HEK293 (cell line): ENCODE measurements at regions not wholly inside any gene's neighbourhood (a gene's known extent, or its start where the extent isn't known, plus 50 kb on each side); places are given as distances from the start of the nearest gene placed in this dataset.

Source experiments
- CTCF ChIA-PET: fragments of 350-600 bp; formaldehyde crosslinking; extraction: SDS; loops from one replicate; lab custom pipeline; 2021; ENCODE audit warnings: antibody characterized with exemption; lab: Yijun Ruan, JAX
- POLR2A ChIA-PET: fragments of 300-600 bp; formaldehyde crosslinking; extraction: SDS; loops from one replicate; lab custom pipeline; 2020; ENCODE audit warnings: antibody characterized with exemption, inconsistent platforms; lab: Yijun Ruan, JAX
- H3K27ac ChIP-seq: fragments of 200-500 bp; sonication (Bioruptor generic); 2 replicates; pipeline ENCODE4 v1.5.1; 2014; ENCODE audit warnings: low read depth, low read length, control low read depth, inconsistent platforms; ENCODE audit errors: extremely low read depth
- H3K36me3 ChIP-seq, 2 experiments: fragments of 200-500 bp in 1 of 2; sonication (Bioruptor generic) in 1 of 2; 1 replicate in 1 of 2; 2 replicates in 1 of 2; pipeline ENCODE4 v1.5.1; 2014 to 2017; ENCODE audit warnings: inconsistent platforms in 2 of 2, low read length in 2 of 2; ENCODE audit not compliant: control insufficient read depth in 2 of 2, insufficient read depth in 1 of 2
- H3K4me1 ChIP-seq: fragments of 200-500 bp; sonication (Bioruptor generic); 2 replicates; pipeline ENCODE4 v1.5.1; 2014; ENCODE audit warnings: mild to moderate bottlenecking, low read length, inconsistent platforms; ENCODE audit not compliant: control insufficient read depth, insufficient read depth
- H3K4me3 ChIP-seq: 2 replicates; pipeline ENCODE4 v1.5.1; 2011; ENCODE audit warnings: low read depth, mild to moderate bottlenecking, control low read depth, low read length, moderate library complexity
- H3K9me3 ChIP-seq: fragments of 200-500 bp; sonication (Bioruptor generic); 2 replicates; pipeline ENCODE4 v1.5.1; 2014; ENCODE audit warnings: low read depth, low read length, inconsistent platforms; ENCODE audit not compliant: control insufficient read depth, insufficient read depth
- PRDM1 ChIP-seq: fragments of 450-650 bp; formaldehyde crosslinking; IDR thresholded peaks from 2 replicates; pipeline ENCODE4; 2016; ENCODE audit warnings: missing biosample characterization, missing genetic modification characterization
- PRDM4 ChIP-seq: fragments of 450-650 bp; formaldehyde crosslinking; IDR thresholded peaks from 2 replicates; pipeline ENCODE4 v1.5.1; 2017; ENCODE audit warnings: missing biosample characterization, missing genetic modification characterization
- REST ChIP-seq: fragments of 450-650 bp; formaldehyde crosslinking; IDR thresholded peaks from 2 replicates; pipeline ENCODE4 v1.5.1; 2016; ENCODE audit warnings: missing biosample characterization, missing genetic modification characterization
- SCRT2 ChIP-seq: fragments of 450-650 bp; formaldehyde crosslinking; IDR thresholded peaks from 2 replicates; pipeline ENCODE4 v1.5.1; 2016; ENCODE audit warnings: missing biosample characterization, missing genetic modification characterization
- SETDB1 ChIP-seq: IDR thresholded peaks from one replicate; pipeline ENCODE4 v1.6.1; 2017; ENCODE audit warnings: mild to moderate bottlenecking, low read length, moderate library complexity, mixed read lengths; ENCODE audit not compliant: insufficient read length
- YY2 ChIP-seq: fragments of 450-650 bp; formaldehyde crosslinking; IDR thresholded peaks from 2 replicates; pipeline ENCODE4 v1.5.1; 2016; ENCODE audit warnings: missing biosample characterization, missing genetic modification characterization
- ZBTB1 ChIP-seq: fragments of 450-650 bp; formaldehyde crosslinking; IDR thresholded peaks from 2 replicates; pipeline ENCODE4 v1.5.1; 2016; ENCODE audit warnings: missing biosample characterization, missing genetic modification characterization
- ZBTB48 ChIP-seq: fragments of 450-650 bp; formaldehyde crosslinking; IDR thresholded peaks from 2 replicates; pipeline ENCODE4 v1.5.1; 2016; ENCODE audit warnings: missing biosample characterization, missing genetic modification characterization
- ZBTB7A ChIP-seq: fragments of 450-650 bp; formaldehyde crosslinking; IDR thresholded peaks from 2 replicates; pipeline ENCODE4 v1.5.1; 2016; ENCODE audit warnings: low read depth, missing biosample characterization, missing genetic modification characterization
- ZNF132 ChIP-seq: fragments of 450-650 bp; formaldehyde crosslinking; IDR thresholded peaks from 2 replicates; pipeline ENCODE4 v1.5.1; 2017; ENCODE audit warnings: missing biosample characterization, missing genetic modification characterization, borderline replicate concordance
- ZNF155 ChIP-seq: fragments of 450-650 bp; formaldehyde crosslinking; IDR thresholded peaks from 2 replicates; pipeline ENCODE4 v1.5.1; 2016; ENCODE audit warnings: missing biosample characterization, missing genetic modification characterization
- ZNF184 ChIP-seq: fragments of 450-650 bp; IDR thresholded peaks from 2 replicates; pipeline ENCODE4 v1.5.1; 2018; ENCODE audit warnings: missing biosample characterization, mild to moderate bottlenecking, missing genetic modification characterization
- ZNF248 ChIP-seq: fragments of 450-650 bp; formaldehyde crosslinking; IDR thresholded peaks from 2 replicates; pipeline ENCODE4 v1.5.1; 2017; ENCODE audit warnings: missing biosample characterization, missing genetic modification characterization
- ZNF341 ChIP-seq: fragments of 450-650 bp; formaldehyde crosslinking; IDR thresholded peaks from 2 replicates; pipeline ENCODE4; 2016; ENCODE audit warnings: low read depth, missing biosample characterization, missing genetic modification characterization
- ZNF362 ChIP-seq: fragments of 450-650 bp; formaldehyde crosslinking; IDR thresholded peaks from 2 replicates; pipeline ENCODE4 v1.5.1; 2016; ENCODE audit warnings: missing biosample characterization, missing genetic modification characterization
- ZNF692 ChIP-seq: fragments of 450-650 bp; formaldehyde crosslinking; IDR thresholded peaks from 2 replicates; pipeline ENCODE4 v1.5.1; 2016; ENCODE audit warnings: missing biosample characterization, missing genetic modification characterization
- ZNF747 ChIP-seq: fragments of 450-650 bp; formaldehyde crosslinking; IDR thresholded peaks from 2 replicates; pipeline ENCODE4 v1.5.1; 2016; ENCODE audit warnings: missing biosample characterization, missing genetic modification characterization

GRCh38 chr20:10843146-10843711, 169.4 kb upstream of the JAG1 start (continued):
- TF ChIP-seq ZNF362 (tag by site-specific recombination) (no peak), ZNF132 (tag by site-specific recombination) (no peak), REST (no peak), ZBTB7A (tag by site-specific recombination) (no peak), ZNF155 (no peak), YY2 (no peak), ZNF692 (tag by site-specific recombination) (no peak), ZNF747 (no peak), ZNF248 (no peak), ZBTB1 (tag by site-specific recombination) (no peak)

GRCh38 chr20:10846766-10847165, 173.0 kb upstream of the JAG1 start:
- Histone ChIP-seq H3K9me3 (no peaks in the 10 kb centered on the region), H3K36me3 (no peaks in the 10 kb centered on the region)
- CTCF ChIA-PET = interaction anchor here (1.2 kb wide), 1 partner anchor 10 kb away, joined by 3 read pairs; no protein-coding TSS in a partner anchor
- TF ChIP-seq SETDB1 (no peak), ZBTB48 (tag by site-specific recombination) (no peak), ZNF184 (tag by site-specific recombination) (no peak)
- TF ChIP-seq, all 188 proteins: peak for 0
- H3K27ac ChIP-seq = no peak overlapping the region
- H3K4me3 ChIP-seq = no peak overlapping the region
- H3K4me1 ChIP-seq = peaks cover 5% of the 10 kb centered on the region
- POLR2A ChIA-PET = no interaction called here

- Histone ChIP-seq H3K27ac (peak overlapping the region; percentile 31; the same call in 1 of the 2 replicates), H3K9me3 (no peaks in the 10 kb centered on the region), H3K4me3 (no peak overlapping the region), H3K4me1 (peaks cover 5% of the 10 kb centered on the region), H3K36me3 (no peaks in the 10 kb centered on the region)
- TF ChIP-seq ZNF341 (tag by site-specific recombination) (peak; percentile 64; the same call in 1 of the 2 replicates), PRDM1 (tag by site-specific recombination) (peak; percentile 62; the same call in 1 of the 2 replicates), PRDM4 (tag by site-specific recombination) (no peak), SCRT2 (tag by site-specific recombination) (peak; percentile 41; the same call in 1 of the 2 replicates)
- ChIA-PET POLR2A (no interaction called here), CTCF (no interaction called here)
These were observed 175.1 kb upstream of the JAG1 start for GRCh38 chr20:10848810-10849370.
